NOMO-1 treated with DMSO at 0.1 percent for 48 hours (cell line): ENCODE measurements at regions not wholly inside any gene's neighbourhood (a gene's known extent, or its start where the extent isn't known, plus 50 kb on each side); places are given as distances from the start of the nearest gene placed in this dataset.
A peak's percentile ranks its signal among the peaks of the same experiment; 100 is the strongest.

ENCODE experiments used
- DNase-seq: peaks from one replicate; lab custom pipeline; 2025; ENCODE audit not compliant: unreplicated experiment; lab: John Stamatoyannopoulos, UW

DNA sequence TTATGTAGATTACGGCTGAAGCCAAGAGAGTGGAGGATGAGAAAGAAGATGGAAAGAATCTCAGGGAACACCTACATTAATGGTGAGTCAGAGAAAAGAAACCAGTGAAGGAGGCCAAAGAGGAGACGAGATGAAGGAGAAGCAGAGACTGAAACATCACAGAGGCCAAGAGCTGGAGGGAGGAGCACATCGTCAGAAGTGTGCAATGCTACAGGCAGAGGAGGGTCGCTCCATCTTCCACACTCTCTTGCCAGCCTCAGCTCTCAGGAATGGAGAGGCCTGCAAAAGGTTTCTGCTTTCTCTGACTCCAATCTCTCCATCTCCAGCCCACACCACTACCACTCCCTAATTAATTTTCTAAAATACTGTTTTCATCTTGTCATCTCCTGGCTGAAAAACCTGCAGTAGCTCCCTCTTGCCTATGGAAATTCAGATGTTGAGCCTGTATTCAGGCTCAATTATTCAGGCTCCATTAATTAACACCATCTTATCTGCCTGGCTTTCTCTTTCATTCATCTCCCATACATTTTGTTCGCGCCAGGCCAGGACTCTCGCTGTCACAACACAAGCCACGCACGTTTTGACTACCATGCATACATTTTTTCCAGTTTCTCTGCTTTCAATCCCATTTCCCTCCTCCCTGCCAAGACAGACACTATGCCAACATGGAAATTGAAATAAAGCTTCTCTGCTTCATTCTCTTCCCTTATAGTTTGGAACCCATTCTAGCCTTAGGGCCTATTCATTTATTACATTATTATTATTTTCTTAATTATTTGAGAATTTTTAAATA is 165.8 kb downstream of the INHBA start:
- no peak for DNase-seq

DNA sequence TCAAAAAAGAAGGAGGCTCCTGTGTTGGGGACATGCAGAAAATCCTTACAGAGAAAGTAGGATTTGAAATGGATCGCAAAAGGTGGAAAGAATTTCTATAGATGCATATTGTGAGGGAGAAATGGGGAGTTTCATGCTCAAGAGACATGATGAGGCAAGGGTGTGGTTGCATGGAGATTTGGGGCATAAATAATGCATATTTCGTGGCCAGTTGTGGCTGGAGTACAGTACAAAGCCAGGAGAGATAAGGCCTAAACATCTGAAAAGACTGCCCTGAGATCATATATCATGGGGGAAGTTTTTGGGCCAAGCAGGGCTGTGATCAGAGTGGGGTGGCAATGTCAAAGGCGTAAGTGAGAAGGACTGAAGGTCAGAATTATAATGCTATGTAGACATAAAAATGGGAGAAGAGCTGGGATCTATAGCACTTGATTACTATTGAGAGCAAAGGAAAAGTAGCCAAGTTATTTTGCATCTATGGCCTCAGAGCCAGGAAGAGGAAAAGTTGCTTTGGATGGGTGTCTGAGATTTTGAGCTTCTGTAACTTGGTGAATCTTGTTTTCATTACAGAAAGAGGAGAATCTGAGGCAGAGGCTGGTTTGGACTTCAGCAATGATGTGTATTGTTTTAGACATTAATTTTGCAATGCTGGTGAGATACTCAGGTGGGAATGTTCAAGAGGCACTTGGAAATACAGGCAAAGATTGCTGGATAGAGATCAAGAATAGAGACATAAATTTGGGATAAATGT is 166.6 kb downstream of the INHBA start:
- DNase-seq = no peak

DNA sequence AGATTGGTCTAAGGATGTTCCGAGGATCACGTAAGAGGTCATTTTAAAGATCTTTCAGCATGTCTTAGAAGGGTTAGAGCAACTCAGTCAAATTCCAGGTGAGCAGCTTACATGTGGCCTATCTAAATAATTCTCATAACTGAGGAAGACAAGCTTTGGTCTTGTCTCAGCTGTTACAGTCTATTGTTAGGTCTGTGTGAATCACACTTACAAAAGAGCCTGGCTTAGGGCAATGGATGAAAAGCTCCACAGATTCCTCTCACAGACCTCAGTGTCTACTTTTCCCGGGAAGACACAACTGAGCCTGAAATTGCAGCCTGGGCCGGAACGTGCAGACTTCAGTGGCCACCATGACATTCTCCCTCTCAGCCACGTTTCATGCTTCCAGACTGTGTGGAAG is 173.1 kb downstream of the INHBA start:
- DNase-seq = no peak

DNA sequence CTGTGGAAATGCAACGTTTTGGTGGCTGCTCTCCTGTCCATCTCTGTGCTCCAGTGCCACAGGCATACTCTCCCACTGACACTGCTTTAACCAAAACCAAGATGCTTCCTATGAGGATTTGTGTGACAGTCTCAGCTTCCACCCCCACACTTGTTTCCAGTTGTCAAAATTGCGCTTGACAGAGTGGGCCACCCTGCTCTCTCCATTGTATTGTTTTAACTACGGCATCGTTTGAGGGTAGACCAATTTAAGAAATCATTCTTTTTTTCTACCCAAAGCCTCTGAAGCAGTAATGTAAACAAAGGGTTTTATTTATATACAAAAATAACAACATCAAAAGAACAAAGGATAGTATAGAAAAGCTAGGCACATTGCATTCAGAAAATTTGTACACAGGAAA is 178.0 kb downstream of the INHBA start:
- no peak for DNase-seq

DNA sequence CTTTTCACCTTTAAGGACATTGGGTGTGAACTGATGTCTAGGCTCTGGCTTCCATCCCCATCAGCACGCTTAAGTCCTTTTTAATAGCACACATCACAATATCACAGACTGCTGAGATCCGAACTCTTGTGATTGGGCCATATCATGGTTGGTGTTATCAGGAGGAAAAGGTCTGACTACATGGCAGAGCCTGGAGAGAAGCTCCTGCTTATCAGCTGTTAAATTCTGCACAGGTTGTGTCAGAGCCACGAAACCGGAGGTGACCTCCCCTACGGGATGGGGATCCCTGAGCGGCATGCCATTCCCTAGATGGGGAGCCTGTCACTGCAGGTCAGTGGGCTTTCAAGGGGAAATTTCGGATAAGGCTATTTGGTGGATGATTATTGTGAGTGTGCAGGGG is 182.4 kb downstream of the INHBA start:
- DNase-seq = no peak

DNA sequence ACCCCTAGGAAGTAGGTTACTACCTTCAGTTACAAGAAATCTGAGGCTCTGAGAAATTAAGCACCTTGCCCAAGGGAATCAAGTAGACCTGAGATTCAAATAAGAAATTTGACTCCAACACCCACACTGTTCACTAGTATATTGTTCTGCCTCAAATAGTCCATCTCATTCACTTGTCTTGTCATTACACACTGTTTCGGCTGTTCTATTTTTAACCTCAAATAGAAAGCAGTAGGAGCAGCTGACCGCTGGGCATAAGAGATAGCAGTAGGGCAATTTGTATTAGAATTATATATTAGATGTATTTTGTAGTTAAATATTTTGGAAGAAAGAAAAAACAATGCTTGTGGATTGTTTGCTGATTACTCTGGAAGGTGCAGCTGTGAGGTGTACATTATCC is 185.1 kb downstream of the INHBA start:
- DNase-seq = no peak

DNA sequence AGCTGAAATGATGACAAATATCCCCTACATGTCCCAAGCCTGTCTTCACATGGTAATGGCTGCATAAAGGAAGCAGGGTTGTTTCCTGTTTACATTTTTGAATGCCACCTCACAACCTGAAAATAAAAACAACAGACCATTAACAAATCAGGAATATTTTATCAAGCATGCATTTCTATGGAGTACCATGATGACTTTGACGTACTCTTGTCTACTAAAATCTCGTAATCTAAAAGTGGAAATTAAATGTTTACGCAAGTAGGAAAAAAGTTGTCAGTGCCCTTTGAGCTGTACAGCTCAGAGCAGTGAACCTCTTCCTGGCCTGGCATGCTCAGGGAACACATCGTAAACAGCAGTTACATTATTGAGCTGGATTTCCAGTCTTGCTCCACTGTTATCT is 194.1 kb downstream of the INHBA start:
- DNase-seq = no peak

DNA sequence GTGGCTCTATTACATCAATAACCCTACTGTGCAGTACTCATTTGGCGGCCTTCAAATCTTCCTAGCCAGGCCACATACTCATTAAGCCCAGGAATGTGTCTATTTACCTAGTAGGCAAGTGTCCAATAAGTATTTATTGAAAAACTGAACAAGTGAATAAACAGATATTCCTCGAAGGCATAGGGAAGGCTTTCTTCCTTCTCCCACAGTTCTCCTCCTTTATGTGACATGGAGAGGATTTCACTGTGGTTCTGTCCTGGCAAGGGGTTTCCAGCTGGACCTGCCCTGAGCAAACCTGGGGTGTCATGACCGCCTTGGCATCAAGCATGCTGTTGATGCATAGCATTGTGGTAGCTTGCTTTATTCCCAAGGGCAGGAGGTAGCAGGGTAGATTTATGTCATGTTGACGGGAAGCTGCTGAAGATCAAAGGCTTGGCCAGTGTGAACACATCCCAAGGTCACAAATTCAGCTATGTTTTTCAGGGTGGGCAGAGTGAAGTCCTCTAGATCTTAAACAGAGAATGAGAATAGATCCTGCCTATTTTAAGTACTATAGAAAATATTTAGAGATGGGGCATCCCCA is 195.1 kb downstream of the INHBA start:
- no peak for DNase-seq

DNA sequence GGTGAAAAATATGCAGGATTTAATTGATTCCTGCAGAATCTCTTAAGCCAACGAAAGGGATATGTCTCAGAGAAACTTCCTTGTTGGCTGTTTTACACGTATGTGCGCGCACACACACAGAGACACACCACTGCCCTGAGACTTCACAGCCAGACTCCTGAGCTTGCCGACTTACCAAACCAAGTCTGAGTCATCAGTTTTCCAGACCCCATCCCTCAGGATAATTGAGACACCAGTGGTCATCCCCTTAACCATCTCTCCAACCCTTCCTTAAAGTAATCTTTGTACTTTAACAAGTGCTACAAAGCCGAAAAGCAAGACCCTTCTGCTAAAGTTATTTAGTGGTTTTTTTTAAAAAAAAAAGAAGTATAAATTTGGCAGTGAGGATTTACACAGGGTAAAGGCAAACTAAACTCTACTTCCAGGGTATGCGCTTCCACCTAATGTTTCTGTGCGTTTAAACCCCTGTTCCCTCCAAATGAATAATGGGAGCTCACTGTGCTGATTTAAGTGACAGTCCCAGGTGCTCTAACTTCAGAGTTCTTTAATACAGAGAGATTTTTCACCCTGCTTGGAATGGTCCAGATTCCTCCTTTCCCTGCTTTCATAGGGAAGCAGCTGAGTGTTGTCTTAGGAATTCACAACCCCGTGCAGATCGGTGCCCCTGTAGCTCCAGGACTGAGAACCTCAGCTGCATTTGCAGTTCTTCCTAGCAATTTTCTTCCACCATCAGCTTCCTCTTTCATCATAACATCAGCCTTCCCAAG is 198.5 kb downstream of the INHBA start:
- DNase-seq = no peak

DNA sequence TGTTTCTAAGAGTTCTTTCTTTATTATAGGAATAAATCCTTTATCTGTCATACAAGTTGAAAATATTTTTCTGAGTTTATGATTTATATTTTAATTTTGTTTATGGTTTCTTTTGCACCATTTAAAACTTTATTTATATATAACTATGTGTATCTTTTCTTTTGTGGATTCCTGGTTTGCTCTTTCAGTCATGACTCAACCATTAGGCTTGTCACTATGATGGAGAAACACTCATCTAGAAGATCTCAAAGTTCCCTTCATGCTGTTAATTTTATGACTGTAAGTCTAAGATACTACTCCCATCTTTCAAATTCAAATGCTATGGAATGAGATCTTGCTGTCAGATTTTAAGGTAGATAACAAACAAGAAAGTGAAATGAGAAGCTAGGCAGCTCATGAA is 199.5 kb downstream of the INHBA start:
- DNase-seq = no peak

DNA sequence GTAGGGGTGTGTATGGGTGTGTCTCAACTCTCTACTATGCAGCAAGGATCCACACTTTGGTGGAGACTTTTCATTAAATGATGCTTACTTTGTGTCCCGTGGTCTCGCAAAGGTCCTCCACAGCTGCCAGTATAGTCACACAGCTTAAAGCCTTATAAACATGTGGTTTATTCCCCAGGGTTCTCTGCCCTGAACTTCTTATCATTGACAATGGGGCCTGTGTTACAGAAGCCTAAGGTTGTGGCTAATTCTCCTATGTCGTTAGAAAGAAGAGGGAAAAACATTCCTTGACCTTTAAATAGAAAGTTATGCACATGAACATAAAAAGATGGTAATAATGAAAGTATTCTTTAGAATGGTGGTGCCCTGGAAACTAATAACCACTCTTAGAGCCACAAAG is 201.4 kb downstream of the INHBA start:
- DNase-seq = no peak

DNA sequence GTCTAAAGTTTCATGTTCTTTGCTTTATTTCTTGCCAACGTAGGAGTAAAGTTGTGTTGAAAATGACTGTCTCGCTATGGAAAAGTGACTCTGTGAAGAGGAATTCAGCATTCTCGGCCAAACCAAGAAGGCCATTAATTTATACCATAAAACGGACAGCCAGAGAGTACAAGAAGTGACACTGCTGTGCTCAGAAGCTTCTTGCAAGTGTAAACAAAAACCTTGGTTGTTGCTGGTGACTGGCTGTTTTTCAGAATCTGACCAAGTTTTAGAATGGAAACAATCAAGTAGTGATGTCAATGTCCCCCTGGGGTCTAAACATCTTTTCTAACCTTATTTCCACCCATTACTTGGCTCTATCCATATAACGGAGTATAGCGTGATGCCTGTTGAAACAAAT is 201.9 kb downstream of the INHBA start:
- DNase-seq = no peak

DNA sequence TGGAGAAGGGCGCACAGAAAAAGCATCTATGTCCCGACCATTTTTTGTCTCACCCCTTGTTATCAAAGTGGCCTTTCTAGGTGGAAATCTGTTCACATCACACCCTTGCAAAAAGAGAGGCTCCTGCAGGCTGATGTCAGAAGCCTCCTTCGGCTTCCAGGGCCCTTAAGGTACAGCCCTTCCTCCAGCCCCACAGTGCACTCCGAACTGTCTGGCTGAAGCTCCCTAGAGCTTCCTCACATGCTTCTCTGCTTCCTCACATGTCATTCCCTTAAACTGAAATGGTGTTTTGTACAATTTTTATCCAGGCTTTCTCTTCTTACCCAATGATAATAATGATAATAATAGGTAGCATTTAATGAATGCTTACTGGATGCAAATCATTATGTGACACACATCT is 210.3 kb downstream of the INHBA start:
- no peak for DNase-seq

DNA sequence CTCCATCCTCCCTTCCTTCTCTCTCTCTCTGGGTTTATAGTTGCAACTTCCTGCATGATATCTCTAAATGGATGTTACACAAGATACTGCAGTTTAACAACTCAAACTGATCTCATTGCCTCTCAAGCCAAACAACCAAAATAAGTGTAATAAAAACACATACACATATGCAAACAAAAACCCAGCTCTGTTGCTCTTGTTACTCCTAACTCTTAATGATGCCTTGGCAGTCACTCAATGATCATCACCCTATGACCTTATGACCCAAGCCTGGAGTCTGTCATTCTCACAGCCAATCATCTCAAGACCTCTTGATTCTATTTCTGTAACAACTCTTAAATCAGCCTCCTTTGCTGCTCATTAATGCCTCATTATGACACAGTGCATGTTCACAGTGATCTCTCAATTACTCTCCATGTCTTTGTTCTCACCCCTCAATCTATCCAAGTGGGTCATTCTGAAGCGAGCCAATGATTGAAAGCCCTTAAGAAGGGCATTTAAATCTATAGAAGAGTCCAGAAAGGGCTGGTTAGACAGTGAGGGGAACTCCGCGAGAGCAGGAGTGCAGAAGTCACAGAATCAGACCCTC is 210.9 kb downstream of the INHBA start:
- DNase-seq = no peak

DNA sequence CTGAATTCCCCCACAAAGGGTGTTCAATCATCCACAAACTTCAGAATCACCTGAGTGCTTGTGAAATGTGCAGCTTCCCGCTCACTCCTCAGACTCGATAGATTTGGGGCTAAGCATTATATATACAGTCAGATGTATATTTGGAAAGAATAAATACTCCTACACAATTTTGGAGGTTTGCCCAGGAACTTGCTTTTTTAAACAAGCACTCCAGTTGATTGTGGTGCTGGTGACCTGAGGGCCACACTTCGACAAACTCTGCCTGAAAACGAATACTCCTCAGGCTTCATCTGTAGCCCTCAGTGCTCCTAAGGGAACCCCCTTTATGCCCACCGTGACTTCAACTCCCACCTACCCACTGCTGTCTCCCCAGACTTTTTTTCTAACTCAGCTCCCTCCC is 211.6 kb downstream of the INHBA start:
- no peak for DNase-seq

DNA sequence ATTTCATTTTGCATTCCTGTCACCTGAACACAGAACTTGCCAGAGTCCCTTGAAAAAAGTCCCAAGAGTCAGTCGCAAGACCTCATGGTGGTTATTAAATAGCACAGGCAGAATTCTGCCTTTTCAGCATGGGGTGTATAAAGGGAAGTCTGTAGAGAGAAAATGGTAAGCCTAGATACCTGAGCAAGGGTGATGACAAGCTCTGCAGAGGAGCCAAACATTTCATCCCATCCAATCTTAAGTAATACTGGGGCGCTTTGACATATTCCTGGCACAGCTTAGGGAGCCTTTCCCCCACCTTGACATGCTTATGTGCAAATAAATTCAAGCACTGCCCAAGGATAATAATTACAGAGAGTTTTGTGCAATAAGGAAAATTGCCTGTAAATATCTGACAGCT is 213.0 kb downstream of the INHBA start:
- DNase-seq = no peak

DNA sequence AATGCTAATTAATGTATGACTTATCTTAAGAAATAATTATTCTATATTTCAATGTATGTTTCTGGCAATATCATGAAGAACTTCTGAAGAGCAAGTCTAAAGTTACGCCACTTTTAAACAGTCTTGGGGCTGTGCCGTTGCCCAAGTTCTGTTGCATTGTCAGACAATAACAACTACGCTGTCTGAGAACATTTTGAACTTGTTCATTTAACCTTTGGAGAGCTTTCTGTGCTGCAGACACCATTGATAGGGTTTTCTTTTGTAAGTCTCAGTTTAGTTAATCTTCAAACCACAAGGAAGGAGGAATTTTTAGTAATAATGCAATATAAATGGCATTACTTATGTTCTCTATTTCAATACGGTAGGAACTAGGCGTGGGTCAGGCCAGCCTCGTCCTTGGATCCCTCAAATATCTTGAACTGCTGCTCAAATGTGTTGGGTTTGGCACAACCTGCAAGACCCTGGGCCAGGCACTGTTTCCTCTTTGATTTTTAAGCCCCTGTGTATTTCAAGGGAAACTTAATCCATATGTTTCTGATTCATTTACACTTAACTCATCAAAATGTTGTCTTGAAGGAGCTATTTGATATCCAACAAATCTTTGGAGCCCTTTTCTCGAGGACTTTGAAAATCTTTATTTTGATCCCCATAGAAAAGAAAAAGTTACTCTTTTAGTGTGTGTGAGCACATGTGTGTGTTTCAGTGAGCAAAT is 215.5 kb downstream of the INHBA start:
- DNase-seq = no peak

DNA sequence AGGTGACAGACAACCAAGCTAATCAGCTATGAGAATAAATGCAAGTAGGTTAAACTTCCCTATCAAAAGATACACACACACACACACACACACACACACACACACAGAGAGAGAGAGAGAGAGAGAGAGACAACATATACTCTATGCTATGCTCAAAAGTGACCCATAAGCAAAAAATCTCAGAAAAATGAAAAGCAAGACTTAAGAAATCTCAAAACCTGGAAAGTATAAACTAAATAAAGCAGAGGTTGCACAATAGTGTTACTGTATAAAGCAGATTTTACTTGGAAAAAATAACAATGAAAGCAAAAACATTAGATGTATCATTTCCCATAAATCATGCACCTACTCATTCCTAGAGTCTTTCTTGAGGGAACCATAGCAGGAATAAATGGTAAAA is 221.5 kb downstream of the INHBA start:
- DNase-seq = no peak

DNA sequence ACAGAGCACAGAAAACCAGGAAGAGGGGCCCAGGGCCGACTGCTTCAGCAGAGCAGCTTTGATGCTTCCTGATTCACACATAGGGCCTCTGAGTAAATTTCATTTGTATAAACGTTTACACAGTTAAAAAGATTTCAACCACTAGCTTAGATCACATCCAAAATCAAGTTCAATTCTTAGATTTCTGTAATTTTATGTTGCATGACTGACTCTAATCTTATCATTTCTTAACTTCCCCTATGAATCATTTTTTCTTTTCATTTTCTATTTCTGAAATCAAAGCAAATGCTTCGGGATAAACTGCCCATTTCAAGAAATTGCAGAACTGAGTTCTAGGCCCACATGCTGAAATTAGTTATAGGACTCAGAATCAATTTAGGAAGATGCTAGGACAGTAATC is 224.7 kb downstream of the INHBA start:
- DNase-seq = peak; percentile 40

DNA sequence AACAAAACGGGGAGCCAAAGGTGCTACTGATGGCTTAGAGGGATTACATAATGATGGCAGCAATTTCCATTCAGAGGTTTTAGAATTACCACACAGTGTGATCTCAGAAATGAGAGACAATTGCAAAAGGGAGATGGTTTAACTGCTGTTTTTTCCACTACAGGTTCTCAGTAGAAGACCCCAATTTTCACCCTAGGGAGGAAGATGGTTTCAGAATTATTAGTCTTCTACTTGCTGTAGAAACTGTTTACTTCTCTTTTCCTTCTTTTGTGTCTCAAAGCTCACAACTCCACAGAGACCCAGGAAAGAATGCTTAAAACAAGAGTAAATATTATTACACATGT is 226.5 kb downstream of the INHBA start:
- DNase-seq = peak; percentile 68
